PC-9 (cell line): ENCODE measurements at regions not wholly inside any gene's neighbourhood (a gene's known extent, or its start where the extent isn't known, plus 50 kb on each side); places are given as distances from the start of the nearest gene placed in this dataset.

ENCODE experiments used
- EZH2 ChIP-seq: fragments of 200-600 bp; sonication (generic); IDR thresholded peaks from 2 replicates; pipeline ENCODE4 v1.8.0; 2017; ENCODE audit warnings: antibody characterized with exemption, low read depth
- TF ChIP-seq, protein P1 (sequence below): fragments of 200-600 bp; sonication (generic); conservative IDR thresholded peaks from 2 replicates; pipeline ENCODE4 v1.6.1; 2017; ENCODE audit warnings: mixed run types, antibody characterized with exemption, mild to moderate bottlenecking, moderate library complexity

DNA sequence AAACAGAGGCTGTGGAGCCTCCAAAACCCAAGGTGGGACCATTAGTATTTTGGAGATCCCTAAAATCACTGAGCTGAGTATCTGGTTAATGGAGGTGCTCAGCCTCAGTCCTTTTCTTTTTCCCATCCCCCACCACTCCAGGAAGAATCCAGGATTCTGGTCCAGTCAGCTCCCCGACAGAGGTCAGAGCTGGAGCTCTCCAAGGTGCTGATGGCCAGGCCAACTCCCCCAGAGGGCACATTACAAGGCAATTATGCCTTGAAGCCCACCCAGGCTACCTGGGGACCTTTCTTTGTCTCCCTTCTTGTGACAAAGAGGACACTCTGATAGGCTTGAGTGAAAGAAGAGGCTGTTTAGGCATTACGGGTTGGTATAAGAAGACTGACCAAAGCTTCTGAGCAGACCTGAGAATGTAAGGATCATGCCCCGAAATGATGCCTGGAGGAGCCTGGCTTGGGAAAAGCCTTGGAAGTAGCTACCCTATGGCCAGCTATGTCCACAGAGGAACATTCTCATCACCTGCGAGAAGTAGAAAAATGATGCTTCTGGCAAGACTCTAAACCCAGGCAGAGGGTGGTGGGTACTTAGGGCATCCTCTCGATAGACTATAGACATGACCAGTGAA, 102.5 kb upstream of the LDAH start:
- TF ChIP-seq, protein P1, sequence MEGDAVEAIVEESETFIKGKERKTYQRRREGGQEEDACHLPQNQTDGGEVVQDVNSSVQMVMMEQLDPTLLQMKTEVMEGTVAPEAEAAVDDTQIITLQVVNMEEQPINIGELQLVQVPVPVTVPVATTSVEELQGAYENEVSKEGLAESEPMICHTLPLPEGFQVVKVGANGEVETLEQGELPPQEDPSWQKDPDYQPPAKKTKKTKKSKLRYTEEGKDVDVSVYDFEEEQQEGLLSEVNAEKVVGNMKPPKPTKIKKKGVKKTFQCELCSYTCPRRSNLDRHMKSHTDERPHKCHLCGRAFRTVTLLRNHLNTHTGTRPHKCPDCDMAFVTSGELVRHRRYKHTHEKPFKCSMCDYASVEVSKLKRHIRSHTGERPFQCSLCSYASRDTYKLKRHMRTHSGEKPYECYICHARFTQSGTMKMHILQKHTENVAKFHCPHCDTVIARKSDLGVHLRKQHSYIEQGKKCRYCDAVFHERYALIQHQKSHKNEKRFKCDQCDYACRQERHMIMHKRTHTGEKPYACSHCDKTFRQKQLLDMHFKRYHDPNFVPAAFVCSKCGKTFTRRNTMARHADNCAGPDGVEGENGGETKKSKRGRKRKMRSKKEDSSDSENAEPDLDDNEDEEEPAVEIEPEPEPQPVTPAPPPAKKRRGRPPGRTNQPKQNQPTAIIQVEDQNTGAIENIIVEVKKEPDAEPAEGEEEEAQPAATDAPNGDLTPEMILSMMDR: no peak
- no peak for TF ChIP-seq EZH2
